BLaER1 (cell line): ENCODE measurements at regions not wholly inside any gene's neighbourhood (a gene's known extent, or its start where the extent isn't known, plus 50 kb on each side); places are given as distances from the start of the nearest gene placed in this dataset.
A peak's percentile ranks its signal among the peaks of the same experiment; 100 is the strongest.

ENCODE experiments used
- H3K27ac ChIP-seq: shearing (Covaris generic); formaldehyde crosslinking; 2 replicates; pipeline ENCODE4 v1.8.1; 2022
- H3K27me3 ChIP-seq: shearing (Covaris generic); formaldehyde crosslinking; 2 replicates; pipeline ENCODE4 v1.8.1; 2022
- H3K36me3 ChIP-seq: shearing (Covaris generic); formaldehyde crosslinking; 2 replicates; pipeline ENCODE4 v1.8.1; 2022
- H3K4me1 ChIP-seq: shearing (Covaris generic); formaldehyde crosslinking; 2 replicates; pipeline ENCODE4 v1.8.1; 2022
- H3K4me2 ChIP-seq: shearing (Covaris generic); formaldehyde crosslinking; 2 replicates; pipeline ENCODE4 v1.8.1; 2022
- H3K4me3 ChIP-seq: shearing (Covaris generic); formaldehyde crosslinking; 2 replicates; pipeline ENCODE4 v1.8.1; 2022
- H3K9ac ChIP-seq: shearing (Covaris generic); formaldehyde crosslinking; 2 replicates; pipeline ENCODE4 v1.8.1; 2022
- H3K9me3 ChIP-seq: shearing (Covaris generic); formaldehyde crosslinking; 2 replicates; pipeline ENCODE4 v1.8.1; 2022
- H4K20me1 ChIP-seq: shearing (Covaris generic); formaldehyde crosslinking; 2 replicates; pipeline ENCODE4 v1.8.1; 2022
- Cebpa-rat ChIP-seq: shearing (Covaris generic); IDR thresholded peaks from 2 replicates; pipeline ENCODE4 v1.8.1; 2022

DNA sequence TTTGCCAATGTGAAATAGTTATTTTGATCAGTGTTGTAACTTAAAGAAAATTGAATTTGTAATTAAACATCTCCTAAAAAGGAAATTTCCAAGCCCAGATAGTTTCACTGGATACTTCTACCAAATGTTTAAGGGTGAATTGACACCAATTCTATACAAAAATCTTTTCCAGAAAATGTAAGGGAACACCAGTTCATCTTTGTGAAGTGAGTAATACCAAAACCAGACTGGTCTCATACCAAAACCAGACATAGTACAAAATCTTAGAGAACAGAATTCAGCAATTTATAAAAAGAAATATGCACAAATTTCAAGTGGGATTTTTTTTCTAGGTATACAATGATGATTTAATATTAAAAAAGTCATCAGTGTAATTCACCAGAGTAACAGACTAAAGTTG, 86.0 kb upstream of the ZNF32 start:
- H3K36me3 ChIP-seq: no peaks in the 10 kb centered on the region
- TF ChIP-seq Cebpa-rat: no peak

DNA sequence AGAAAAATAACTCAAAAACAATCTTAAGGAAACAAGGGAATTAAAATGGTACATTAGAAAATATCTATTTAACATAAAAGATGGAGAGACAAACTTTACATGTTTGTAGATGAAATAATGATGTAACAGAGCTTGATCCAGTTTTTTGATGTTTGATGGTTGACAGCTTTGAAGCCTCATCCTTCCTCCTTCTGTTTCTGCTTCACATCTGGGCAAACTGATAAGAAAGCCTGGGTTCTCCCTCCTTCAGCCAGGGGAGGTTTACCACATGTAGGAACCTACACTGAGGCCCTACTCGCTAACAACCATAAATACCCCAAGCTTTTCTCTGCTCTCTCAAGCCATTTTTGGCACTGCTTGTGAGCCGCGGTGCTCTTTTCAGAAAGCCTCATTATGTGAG, 82.8 kb upstream of the ZNF32 start:
- H3K36me3 ChIP-seq: no peaks in the 10 kb centered on the region
- no peak overlapping the region for H3K4me3 ChIP-seq
- peaks cover 42% of the 10 kb centered on the region for H3K9me3 ChIP-seq
- peak overlapping the region; percentile 4; the same call in 1 of the 2 replicates for H3K27ac ChIP-seq
- peaks cover 34% of the 10 kb centered on the region for H3K4me1 ChIP-seq
- H4K20me1 ChIP-seq: no peaks in the 10 kb centered on the region
- no peak overlapping the region for H3K9ac ChIP-seq
- TF ChIP-seq Cebpa-rat: no peak
- peak overlapping the region; percentile 37 for H3K4me2 ChIP-seq
- no peaks in the 10 kb centered on the region for H3K27me3 ChIP-seq

More for the DNA sequence above, 86.0 kb upstream of the ZNF32 start:
- Histone ChIP-seq H4K20me1 (no peaks in the 10 kb centered on the region), H3K9ac (no peak overlapping the region), H3K4me1 (peaks cover 35% of the 10 kb centered on the region), H3K27ac (no peak overlapping the region), H3K27me3 (no peaks in the 10 kb centered on the region), H3K4me3 (no peak overlapping the region), H3K4me2 (no peak overlapping the region), H3K9me3 (peaks cover 12% of the 10 kb centered on the region)

DNA sequence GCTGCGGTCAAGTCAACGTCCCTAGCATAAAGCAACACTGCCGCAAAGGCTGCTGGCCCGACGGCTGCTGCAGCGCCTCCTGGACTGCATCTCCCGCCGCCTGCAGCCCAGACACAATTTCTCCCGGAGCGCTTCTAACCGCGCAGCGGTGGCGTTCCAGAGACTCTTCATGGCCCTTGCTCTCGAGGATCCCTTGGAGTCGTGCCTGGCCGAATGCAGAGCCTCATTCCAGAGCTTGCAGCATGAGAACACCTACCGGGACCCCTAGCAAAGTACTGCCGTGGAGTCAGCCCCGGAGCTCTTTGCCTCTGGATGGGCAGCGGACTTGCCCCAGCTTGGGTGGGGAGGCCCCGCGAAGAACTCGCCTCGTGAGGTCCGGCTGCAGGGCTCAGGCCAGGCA, 79.7 kb upstream of the ZNF32 start:
- H3K9me3 ChIP-seq: peaks cover 62% of the 10 kb centered on the region
- H3K4me2 ChIP-seq: no peak overlapping the region
- H3K4me3 ChIP-seq: no peak overlapping the region
- peaks cover 17% of the 10 kb centered on the region for H3K4me1 ChIP-seq
- no peak overlapping the region for H3K27ac ChIP-seq
- H3K9ac ChIP-seq: no peak overlapping the region
- TF ChIP-seq Cebpa-rat: no peak
- no peaks in the 10 kb centered on the region for H3K27me3 ChIP-seq
- H4K20me1 ChIP-seq: no peaks in the 10 kb centered on the region
- H3K36me3 ChIP-seq: no peaks in the 10 kb centered on the region

DNA sequence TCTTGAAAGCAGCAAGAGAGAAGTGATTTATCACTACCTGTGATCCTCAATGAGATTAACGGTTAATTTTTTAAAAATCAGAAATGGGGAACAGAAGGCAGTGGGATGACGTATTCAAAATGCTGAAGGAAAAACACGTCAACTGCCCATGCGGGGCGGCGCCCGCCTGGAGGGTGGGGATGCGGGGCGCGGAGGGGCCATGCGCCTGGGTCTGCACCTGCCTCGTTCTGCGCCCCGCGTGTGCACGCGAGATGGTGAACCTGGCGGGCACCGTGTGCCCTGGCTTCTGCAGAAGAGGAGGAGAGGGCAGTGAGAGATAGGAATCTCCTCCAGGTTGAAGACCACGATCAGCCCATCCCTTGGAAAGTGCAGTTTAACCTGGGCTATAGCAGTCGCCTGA, 79.3 kb upstream of the ZNF32 start:
- no peak overlapping the region for H3K4me3 ChIP-seq
- H4K20me1 ChIP-seq: no peaks in the 10 kb centered on the region
- no peak overlapping the region for H3K27ac ChIP-seq
- no peak overlapping the region for H3K9ac ChIP-seq
- no peak for TF ChIP-seq Cebpa-rat
- no peak overlapping the region for H3K4me2 ChIP-seq
- H3K9me3 ChIP-seq: peaks cover 62% of the 10 kb centered on the region
- peaks cover 17% of the 10 kb centered on the region for H3K4me1 ChIP-seq
- no peaks in the 10 kb centered on the region for H3K36me3 ChIP-seq
- no peaks in the 10 kb centered on the region for H3K27me3 ChIP-seq

DNA sequence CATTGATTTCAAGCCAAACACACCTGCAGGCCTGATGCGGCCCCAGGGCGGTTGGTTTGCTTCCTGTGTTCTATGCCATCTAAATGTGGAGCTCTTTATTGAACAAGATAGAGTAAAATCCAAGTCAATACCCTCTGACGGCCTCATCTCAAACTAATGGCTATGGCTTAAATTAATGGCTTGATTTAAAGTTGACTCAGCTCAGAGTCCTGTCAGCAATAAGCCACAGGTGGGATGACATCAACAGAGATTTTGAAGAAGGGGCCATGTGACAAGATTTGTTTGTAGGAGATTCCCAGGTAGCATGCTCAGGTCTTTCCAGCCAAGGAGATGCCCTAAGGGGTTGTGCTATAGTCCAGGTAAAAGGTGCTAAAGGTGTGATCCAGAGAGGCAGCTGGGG, 66.7 kb upstream of the ZNF32 start:
- no peak for TF ChIP-seq Cebpa-rat
- H3K4me2 ChIP-seq: no peak overlapping the region
- no peak overlapping the region for H3K27ac ChIP-seq
- H3K9ac ChIP-seq: no peak overlapping the region
- H3K4me3 ChIP-seq: no peak overlapping the region
- H3K27me3 ChIP-seq: no peaks in the 10 kb centered on the region
- no peaks in the 10 kb centered on the region for H4K20me1 ChIP-seq
- no peaks in the 10 kb centered on the region for H3K4me1 ChIP-seq
- H3K9me3 ChIP-seq: no peaks in the 10 kb centered on the region
- H3K36me3 ChIP-seq: no peaks in the 10 kb centered on the region

DNA sequence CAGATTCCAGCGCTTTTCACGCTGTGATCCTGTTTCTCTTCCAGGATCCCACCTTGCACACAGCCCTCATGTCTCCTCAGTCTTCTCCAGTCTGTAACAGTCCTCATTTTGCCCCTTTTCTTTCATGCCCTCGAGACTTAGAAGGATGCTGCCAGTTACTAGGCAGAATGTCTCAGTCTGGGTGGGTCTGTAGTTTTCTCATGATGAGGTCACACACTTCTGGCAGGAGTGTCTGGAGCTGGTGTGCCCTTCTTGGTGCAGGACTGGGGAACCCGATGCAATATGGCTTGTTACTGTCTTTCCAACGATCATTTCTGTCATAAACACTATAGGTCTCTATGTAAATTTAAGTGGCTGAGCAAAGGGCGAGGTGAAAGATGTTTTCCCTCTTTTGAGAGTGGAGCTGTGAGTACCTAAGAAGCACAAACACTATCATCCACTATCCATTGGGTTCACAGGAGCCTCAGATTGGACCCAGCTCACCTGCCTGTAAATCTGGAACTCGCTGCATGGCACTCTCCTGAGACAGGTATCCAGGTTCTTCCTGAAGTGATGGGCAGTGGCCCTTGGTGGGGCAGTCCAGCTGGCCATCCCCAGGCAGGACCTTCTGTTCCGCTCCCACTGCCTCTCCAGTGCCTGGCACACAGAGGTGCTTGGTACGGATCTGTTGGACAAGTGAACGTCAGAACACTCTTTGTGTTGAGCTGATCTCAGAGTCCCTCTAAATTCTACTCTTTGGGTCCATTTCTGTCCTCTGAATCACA, 64.3 kb upstream of the ZNF32 start:
- no peak for TF ChIP-seq Cebpa-rat
- Histone ChIP-seq H3K9me3 (no peaks in the 10 kb centered on the region), H3K4me1 (peaks cover 6% of the 10 kb centered on the region), H4K20me1 (no peaks in the 10 kb centered on the region), H3K9ac (no peak overlapping the region), H3K4me3 (no peak overlapping the region), H3K27me3 (no peaks in the 10 kb centered on the region), H3K27ac (no peak overlapping the region), H3K36me3 (no peaks in the 10 kb centered on the region), H3K4me2 (no peak overlapping the region)

DNA sequence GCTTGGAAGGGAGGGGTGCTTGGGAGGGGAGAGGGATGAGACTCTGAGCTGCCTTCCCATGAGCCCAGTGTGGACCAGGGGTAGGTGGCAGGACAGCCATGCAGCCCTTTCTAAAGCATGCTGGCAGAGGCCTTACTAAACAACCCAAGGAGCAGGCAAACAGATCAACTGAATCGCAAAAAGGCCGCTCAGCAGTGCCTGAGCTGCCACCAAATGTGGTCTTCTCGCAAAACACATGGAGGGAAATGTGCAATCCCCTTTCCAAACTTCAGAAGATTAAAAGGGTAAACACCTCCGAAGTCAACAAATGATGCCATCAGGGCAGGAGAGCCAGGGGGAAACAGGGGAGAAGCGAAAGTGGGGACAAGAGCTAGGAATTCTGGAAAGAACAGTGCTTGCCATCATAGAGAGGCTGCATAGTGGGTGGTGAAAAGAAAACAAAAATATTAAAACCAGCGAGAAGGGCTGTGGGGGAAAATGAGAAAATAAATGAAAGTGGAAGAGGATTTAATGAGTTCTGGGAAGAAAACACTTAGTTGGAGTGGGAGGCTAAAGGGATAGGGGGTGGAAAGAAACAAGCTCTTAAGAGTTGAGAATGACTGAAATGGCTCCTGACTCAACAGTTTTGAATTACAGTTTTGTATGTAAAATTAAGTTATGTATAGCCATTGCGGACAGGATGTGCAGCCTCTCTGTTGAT, 62.2 kb upstream of the ZNF32 start:
- Histone ChIP-seq H3K9me3 (no peaks in the 10 kb centered on the region), H4K20me1 (no peaks in the 10 kb centered on the region), H3K4me2 (no peak overlapping the region), H3K27ac (no peak overlapping the region), H3K36me3 (no peaks in the 10 kb centered on the region), H3K4me1 (peaks cover 16% of the 10 kb centered on the region), H3K4me3 (no peak overlapping the region), H3K9ac (no peak overlapping the region), H3K27me3 (no peaks in the 10 kb centered on the region)
- no peak for TF ChIP-seq Cebpa-rat

DNA sequence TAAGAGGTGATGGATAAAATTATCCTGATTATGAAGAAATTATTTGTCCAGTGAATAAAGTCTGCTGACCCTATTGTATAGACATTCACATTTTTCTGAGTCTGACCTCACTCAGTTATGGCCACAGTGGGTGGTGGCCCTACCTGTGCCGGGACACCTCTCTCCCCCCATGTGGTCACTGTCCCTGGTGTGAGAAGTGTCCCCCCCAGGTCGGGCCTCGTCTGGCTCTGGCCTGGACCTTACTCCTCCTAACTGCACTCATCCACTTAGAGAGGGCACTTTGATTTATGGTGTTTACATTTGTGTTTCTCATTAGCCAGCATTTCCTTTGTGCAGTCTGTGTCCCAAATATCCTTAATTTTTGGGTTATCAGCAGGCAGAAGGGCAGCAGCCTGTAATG, 59.6 kb upstream of the ZNF32 start:
- Histone ChIP-seq H4K20me1 (no peaks in the 10 kb centered on the region), H3K9ac (no peak overlapping the region), H3K27me3 (no peaks in the 10 kb centered on the region), H3K9me3 (no peaks in the 10 kb centered on the region), H3K4me1 (peaks cover 16% of the 10 kb centered on the region), H3K36me3 (no peaks in the 10 kb centered on the region), H3K27ac (no peak overlapping the region), H3K4me2 (peak overlapping the region; percentile 60), H3K4me3 (no peak overlapping the region)
- TF ChIP-seq Cebpa-rat: no peak

DNA sequence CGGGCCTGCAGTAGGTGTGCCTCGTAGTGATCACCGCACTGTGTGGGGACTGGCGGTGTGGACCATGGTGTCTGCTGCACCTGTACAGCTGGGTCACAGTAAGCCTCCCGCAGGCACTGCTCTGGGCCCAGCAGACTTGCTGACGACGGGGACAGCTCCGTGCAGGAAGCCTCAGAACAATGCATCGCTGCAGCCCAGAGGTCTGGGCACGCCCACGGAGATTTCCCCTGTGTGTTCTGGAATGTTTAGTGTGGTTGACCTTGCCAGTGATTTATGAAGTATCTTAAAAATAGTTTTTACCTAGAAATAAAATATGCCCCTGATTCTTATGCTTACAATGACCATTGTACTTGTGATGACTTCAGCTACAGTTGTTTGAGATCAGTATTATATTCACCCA, 59.1 kb upstream of the ZNF32 start:
- H4K20me1 ChIP-seq: no peaks in the 10 kb centered on the region
- H3K27me3 ChIP-seq: no peaks in the 10 kb centered on the region

DNA sequence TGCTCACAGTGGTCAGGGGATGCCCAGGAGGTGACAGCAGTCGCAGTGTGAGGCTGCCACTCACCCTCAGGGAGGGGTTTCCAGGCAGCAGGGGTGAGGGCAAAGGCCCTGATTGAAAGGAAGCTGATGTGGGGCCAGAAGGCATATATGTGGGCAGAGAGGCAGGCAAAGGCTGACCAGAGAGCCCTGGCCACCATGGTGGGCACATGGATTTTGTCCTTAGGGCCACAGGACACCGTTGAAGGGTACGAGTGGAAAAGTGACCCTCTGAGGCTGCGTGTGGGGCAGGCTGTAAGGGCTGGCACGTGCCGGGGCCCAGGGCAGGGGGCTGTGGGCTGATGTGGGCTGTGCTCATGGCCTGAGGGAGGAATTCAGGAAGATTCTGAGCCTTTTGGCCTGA, 57.5 kb upstream of the ZNF32 start:
- no peaks in the 10 kb centered on the region for H3K27me3 ChIP-seq
- H3K9me3 ChIP-seq: no peaks in the 10 kb centered on the region
- H3K36me3 ChIP-seq: no peaks in the 10 kb centered on the region
- no peak overlapping the region for H3K4me3 ChIP-seq
- TF ChIP-seq Cebpa-rat: no peak
- H3K27ac ChIP-seq: no peak overlapping the region
- no peak overlapping the region for H3K9ac ChIP-seq
- H3K4me2 ChIP-seq: no peak overlapping the region
- H3K4me1 ChIP-seq: peaks cover 16% of the 10 kb centered on the region
- no peaks in the 10 kb centered on the region for H4K20me1 ChIP-seq

More for the DNA sequence above, 59.1 kb upstream of the ZNF32 start:
- TF ChIP-seq Cebpa-rat: no peak
- H3K4me2 ChIP-seq: peak overlapping the region; percentile 60
- H3K4me3 ChIP-seq: no peak overlapping the region
- no peak overlapping the region for H3K9ac ChIP-seq
- H3K9me3 ChIP-seq: no peaks in the 10 kb centered on the region
- no peaks in the 10 kb centered on the region for H3K36me3 ChIP-seq
- peaks cover 16% of the 10 kb centered on the region for H3K4me1 ChIP-seq
- H3K27ac ChIP-seq: no peak overlapping the region
